ENCODE measurements at regions not wholly inside any gene's neighbourhood (a gene's known extent, or its start where the extent isn't known, plus 50 kb on each side); places are given as distances from the start of the nearest gene placed in this dataset.

DNA sequence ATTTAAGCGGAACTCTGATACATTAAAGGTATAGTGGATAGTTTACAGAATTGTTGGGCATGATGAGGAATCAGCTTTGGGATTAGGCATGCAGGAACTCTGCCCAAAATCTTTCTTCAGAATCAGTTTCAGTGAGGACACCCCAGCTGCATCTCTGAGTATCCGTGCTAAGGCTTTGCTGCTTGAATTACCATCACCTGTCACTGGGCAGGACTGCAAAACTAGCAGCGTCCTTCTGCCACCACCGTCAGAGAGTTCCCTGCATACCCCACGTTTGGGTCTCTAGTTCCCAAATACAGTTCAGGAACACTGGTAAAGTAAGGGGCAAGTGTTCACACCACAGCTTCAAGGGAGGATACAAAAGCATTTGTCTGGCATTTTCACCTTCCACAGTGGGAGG is 164.6 kb upstream of the ARHGEF26 start:
- TF ChIP-seq, protein P1, sequence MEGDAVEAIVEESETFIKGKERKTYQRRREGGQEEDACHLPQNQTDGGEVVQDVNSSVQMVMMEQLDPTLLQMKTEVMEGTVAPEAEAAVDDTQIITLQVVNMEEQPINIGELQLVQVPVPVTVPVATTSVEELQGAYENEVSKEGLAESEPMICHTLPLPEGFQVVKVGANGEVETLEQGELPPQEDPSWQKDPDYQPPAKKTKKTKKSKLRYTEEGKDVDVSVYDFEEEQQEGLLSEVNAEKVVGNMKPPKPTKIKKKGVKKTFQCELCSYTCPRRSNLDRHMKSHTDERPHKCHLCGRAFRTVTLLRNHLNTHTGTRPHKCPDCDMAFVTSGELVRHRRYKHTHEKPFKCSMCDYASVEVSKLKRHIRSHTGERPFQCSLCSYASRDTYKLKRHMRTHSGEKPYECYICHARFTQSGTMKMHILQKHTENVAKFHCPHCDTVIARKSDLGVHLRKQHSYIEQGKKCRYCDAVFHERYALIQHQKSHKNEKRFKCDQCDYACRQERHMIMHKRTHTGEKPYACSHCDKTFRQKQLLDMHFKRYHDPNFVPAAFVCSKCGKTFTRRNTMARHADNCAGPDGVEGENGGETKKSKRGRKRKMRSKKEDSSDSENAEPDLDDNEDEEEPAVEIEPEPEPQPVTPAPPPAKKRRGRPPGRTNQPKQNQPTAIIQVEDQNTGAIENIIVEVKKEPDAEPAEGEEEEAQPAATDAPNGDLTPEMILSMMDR (IDR thresholded peaks at IDR 0.05) = no peak
- TF ChIP-seq SIN3A (IDR thresholded peaks at IDR 0.05; ENCODE audit: borderline replicate concordance, insufficient read depth, low read depth, low read length) = no peak

Measured in Panc1 (cell line).